ENCODE measurements at regions not wholly inside any gene's neighbourhood (a gene's known extent, or its start where the extent isn't known, plus 50 kb on each side); places are given as distances from the start of the nearest gene placed in this dataset.

GRCh38 chr10:89073719-89074118, 83.1 kb downstream of the FAS start:
- no peaks in the 10 kb centered on the region for H3K27me3 ChIP-seq (ENCODE audit: control insufficient read depth in 1 of 2, insufficient read depth in 2 of 2, low read length in 2 of 2)
- intact Hi-C loops (cut with DNase I, micrococcal nuclease): no loop called here
- TF ChIP-seq CTCF (IDR thresholded peaks at IDR 0.05): no peak
- POLR2A ChIA-PET: no interaction called here
- no peak overlapping the region for H3K27ac ChIP-seq (ENCODE audit: low read depth in 1 of 2, low read length in 2 of 2)
- Mint-ChIP-seq H3K27me3 (peaks cover 7% of the 10 kb centered on the region), H3K36me3 (ENCODE audit: low read depth) (no peaks in the 10 kb centered on the region), H3K27ac (no peak overlapping the region), H3K4me1 (ENCODE audit: low read depth) (no peaks in the 10 kb centered on the region), H3K4me3 (no peak overlapping the region), H3K9me3 (no peaks in the 10 kb centered on the region)
- no peaks in the 10 kb centered on the region for H3K9me3 ChIP-seq (ENCODE audit: control insufficient read depth in 1 of 2, insufficient read depth in 1 of 2, low read length in 2 of 2)
- DNase-seq (no peak), ATAC-seq (ENCODE audit: poor library complexity) (no peak)
- no peaks in the 10 kb centered on the region for H3K4me1 ChIP-seq (ENCODE audit: insufficient read depth, low read length)
- H3K4me3 ChIP-seq (ENCODE audit: low read length): no peak overlapping the region
- no peaks in the 10 kb centered on the region for H3K36me3 ChIP-seq (ENCODE audit: insufficient read depth, low read length)
- CTCF ChIA-PET: no interaction called here

GRCh38 chr10:89069589-89069988, 79.0 kb downstream of the FAS start:
- Histone ChIP-seq H3K9me3 (ENCODE audit: control insufficient read depth in 1 of 2, insufficient read depth in 1 of 2, low read length in 2 of 2) (no peaks in the 10 kb centered on the region), H3K36me3 (ENCODE audit: insufficient read depth, low read length) (no peaks in the 10 kb centered on the region), H3K27me3 (ENCODE audit: control insufficient read depth in 1 of 2, insufficient read depth in 2 of 2, low read length in 2 of 2) (no peaks in the 10 kb centered on the region), H3K4me3 (ENCODE audit: low read length) (no peak overlapping the region), H3K27ac (ENCODE audit: low read depth in 1 of 2, low read length in 2 of 2) (no peak overlapping the region), H3K4me1 (ENCODE audit: insufficient read depth, low read length) (no peaks in the 10 kb centered on the region)
- no peaks in the 10 kb centered on the region for H3K36me3 Mint-ChIP-seq (ENCODE audit: low read depth)
- CTCF ChIA-PET: no interaction called here
- POLR2A ChIA-PET: no interaction called here
- TF ChIP-seq CTCF (IDR thresholded peaks at IDR 0.05): no peak
- ATAC-seq (ENCODE audit: poor library complexity) (no peak), DNase-seq (no peak)
- no peaks in the 10 kb centered on the region for H3K9me3 Mint-ChIP-seq
- no peaks in the 10 kb centered on the region for H3K4me1 Mint-ChIP-seq (ENCODE audit: low read depth)
- no peak overlapping the region for H3K4me3 Mint-ChIP-seq
- peaks cover 7% of the 10 kb centered on the region for H3K27me3 Mint-ChIP-seq
- H3K27ac Mint-ChIP-seq: no peak overlapping the region
- intact Hi-C loops (cut with DNase I, micrococcal nuclease): no loop called here

Measured in CD4-positive, alpha-beta T cell (primary cell).